ENCODE measurements at regions not wholly inside any gene's neighbourhood (a gene's known extent, or its start where the extent isn't known, plus 50 kb on each side); places are given as distances from the start of the nearest gene placed in this dataset.
A peak's percentile ranks its signal among the peaks of the same experiment; 100 is the strongest.

GRCh38 chr2:242019344-242019743 is 149.8 kb downstream of the RTP5 start:
- no peaks in the 10 kb centered on the region for H3K4me1 Mint-ChIP-seq
- no peak overlapping the region for H3K27ac Mint-ChIP-seq
- no peak for TF ChIP-seq CTCF (IDR thresholded peaks at IDR 0.05; ENCODE audit: unreplicated experiment in 3 of 3)
- no peaks in the 10 kb centered on the region for H3K36me3 Mint-ChIP-seq (ENCODE audit: low read depth)
- H3K4me3 Mint-ChIP-seq = no peak overlapping the region
- peaks cover under 1% of the 10 kb centered on the region for H3K9me3 Mint-ChIP-seq
- peaks cover 12% of the 10 kb centered on the region for H3K27me3 Mint-ChIP-seq (ENCODE audit: low read depth)

GRCh38 chr2:242020196-242021004 is 150.9 kb downstream of the RTP5 start:
- Mint-ChIP-seq H3K4me1 (no peaks in the 10 kb centered on the region), H3K36me3 (ENCODE audit: low read depth) (no peaks in the 10 kb centered on the region), H3K9me3 (peaks cover 2% of the 10 kb centered on the region), H3K27me3 (ENCODE audit: low read depth) (peaks cover 23% of the 10 kb centered on the region), H3K27ac (no peak overlapping the region), H3K4me3 (no peak overlapping the region)
- TF ChIP-seq CTCF (IDR thresholded peaks at IDR 0.05; ENCODE audit: unreplicated experiment in 3 of 3) = no peak

GRCh38 chr2:242022550-242023290 is 153.2 kb downstream of the RTP5 start:
- H3K36me3 Mint-ChIP-seq (ENCODE audit: low read depth) = no peaks in the 10 kb centered on the region
- TF ChIP-seq CTCF (IDR thresholded peaks at IDR 0.05; ENCODE audit: unreplicated experiment in 3 of 3) = no peak
- H3K27ac Mint-ChIP-seq = no peak overlapping the region
- H3K9me3 Mint-ChIP-seq = peaks cover 2% of the 10 kb centered on the region
- peaks cover 31% of the 10 kb centered on the region for H3K27me3 Mint-ChIP-seq (ENCODE audit: low read depth)
- H3K4me3 Mint-ChIP-seq = no peak overlapping the region
- peaks cover 10% of the 10 kb centered on the region for H3K4me1 Mint-ChIP-seq

- no peak for TF ChIP-seq CTCF (IDR thresholded peaks at IDR 0.05; ENCODE audit: unreplicated experiment in 3 of 3)
- H3K27me3 Mint-ChIP-seq (ENCODE audit: low read depth) = peaks cover 39% of the 10 kb centered on the region
- peaks cover 2% of the 10 kb centered on the region for H3K9me3 Mint-ChIP-seq
- no peak overlapping the region for H3K4me3 Mint-ChIP-seq
- H3K4me1 Mint-ChIP-seq = peaks cover 10% of the 10 kb centered on the region
- no peaks in the 10 kb centered on the region for H3K36me3 Mint-ChIP-seq (ENCODE audit: low read depth)
- H3K27ac Mint-ChIP-seq = no peak overlapping the region
Measured at GRCh38 chr2:242024751-242025355, 155.3 kb downstream of the RTP5 start.

- no peak overlapping the region for H3K27ac Mint-ChIP-seq
- H3K4me1 Mint-ChIP-seq = peaks cover 10% of the 10 kb centered on the region
- H3K4me3 Mint-ChIP-seq = peak overlapping the region in 1 of 3 experiments; percentile 22
- no peak for TF ChIP-seq CTCF (IDR thresholded peaks at IDR 0.05; ENCODE audit: unreplicated experiment in 3 of 3)
- H3K27me3 Mint-ChIP-seq (ENCODE audit: low read depth) = peaks cover 39% of the 10 kb centered on the region
- no peaks in the 10 kb centered on the region for H3K36me3 Mint-ChIP-seq (ENCODE audit: low read depth)
- peaks cover 2% of the 10 kb centered on the region for H3K9me3 Mint-ChIP-seq
Measured at GRCh38 chr2:242027676-242028450, 158.3 kb downstream of the RTP5 start.
